Ishikawa (cell line): ENCODE measurements at regions not wholly inside any gene's neighbourhood (a gene's known extent, or its start where the extent isn't known, plus 50 kb on each side); places are given as distances from the start of the nearest gene placed in this dataset.

Experiments
- CREB1 ChIP-seq: IDR thresholded peaks from 2 replicates; pipeline ENCODE4 v1.6.1; 2012; ENCODE audit warnings: low read depth
- MAX ChIP-seq: IDR thresholded peaks from 2 replicates; pipeline ENCODE4 v1.6.1; 2012
- RAD21 ChIP-seq: IDR thresholded peaks from 2 replicates; pipeline ENCODE4 v1.6.1; 2012; ENCODE audit warnings: low read depth
- TAF1 ChIP-seq: IDR thresholded peaks from 2 replicates; pipeline ENCODE4 v1.6.1; 2012; ENCODE audit warnings: low read depth, mild to moderate bottlenecking
- YY1 ChIP-seq: IDR thresholded peaks from 2 replicates; pipeline ENCODE4 v1.6.1; 2012; ENCODE audit warnings: low read depth

GRCh38 chr6:166836785-166837718 lies 119.3 kb downstream of the RNASET2 start:
- TF ChIP-seq TAF1 (no peak), RAD21 (no peak), YY1 (no peak), MAX (no peak), CREB1 (no peak)
